ENCODE measurements at regions not wholly inside any gene's neighbourhood (a gene's known extent, or its start where the extent isn't known, plus 50 kb on each side); places are given as distances from the start of the nearest gene placed in this dataset.

GRCh38 chr6:99689916-99690685 lies 83.5 kb downstream of the PRDM13 start (continued):
- TF ChIP-seq ATF3 (IDR thresholded peaks at IDR 0.05; ENCODE audit: insufficient read depth, low read depth, low read length): no peak
- TF ChIP-seq JUND (IDR thresholded peaks at IDR 0.05; ENCODE audit: low read length): no peak
- TF ChIP-seq CHD7 (IDR thresholded peaks at IDR 0.05; ENCODE audit: insufficient replicate concordance, low read length): no peak
- no peak for TF ChIP-seq POLR2AphosphoS5 (IDR thresholded peaks at IDR 0.05; ENCODE audit: low read depth, low read length)
- TF ChIP-seq SIN3A (conservative IDR thresholded peaks at IDR 0.05 in 1 of 2, IDR thresholded peaks at IDR 0.05 in 1 of 2; ENCODE audit: low read depth in 1 of 2, low read length in 2 of 2): no peak
- TF ChIP-seq RFX5 (IDR thresholded peaks at IDR 0.05; ENCODE audit: borderline replicate concordance, low read depth, low read length): no peak
- TF ChIP-seq TCF12 (IDR thresholded peaks at IDR 0.05; ENCODE audit: low read depth, low read length): no peak

Data from H1 (cell line).